Stimulated activated CD8-positive, alpha-beta memory T cell treated with anti-CD3 and anti-CD28 coated beads, Interleukin-2, amount 100 ng/mL, for 48 hours (primary cell): ENCODE measurements at regions not wholly inside any gene's neighbourhood (a gene's known extent, or its start where the extent isn't known, plus 50 kb on each side); places are given as distances from the start of the nearest gene placed in this dataset.

Experiments used
- DNase-seq, 2 donors: peaks; one replicate each; pipeline ENCODE4 v3.0.0-alpha.2; 2020; ENCODE audit warnings: low read depth in 2 of 2

DNA sequence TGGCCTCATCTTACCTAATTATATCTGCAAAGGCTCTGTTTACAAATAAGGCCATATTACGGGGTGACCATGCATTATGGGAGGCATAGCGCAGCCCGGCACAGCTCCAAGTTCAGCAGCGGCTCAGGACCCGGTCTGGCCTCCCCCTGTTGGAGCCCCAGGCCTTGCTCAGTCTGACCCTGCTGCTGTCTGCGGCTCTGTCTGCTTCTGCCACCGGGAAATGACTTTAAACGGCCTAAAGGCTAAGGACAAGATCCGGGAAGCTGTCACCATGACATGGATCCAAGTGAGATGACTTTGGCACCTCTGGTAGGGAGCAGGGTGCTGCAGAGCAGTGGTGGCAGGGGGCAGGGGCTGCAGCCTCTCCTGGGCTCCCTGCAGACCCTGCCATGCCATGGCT, 140.6 kb upstream of the GSE1 start:
- DNase-seq: no peak

DNA sequence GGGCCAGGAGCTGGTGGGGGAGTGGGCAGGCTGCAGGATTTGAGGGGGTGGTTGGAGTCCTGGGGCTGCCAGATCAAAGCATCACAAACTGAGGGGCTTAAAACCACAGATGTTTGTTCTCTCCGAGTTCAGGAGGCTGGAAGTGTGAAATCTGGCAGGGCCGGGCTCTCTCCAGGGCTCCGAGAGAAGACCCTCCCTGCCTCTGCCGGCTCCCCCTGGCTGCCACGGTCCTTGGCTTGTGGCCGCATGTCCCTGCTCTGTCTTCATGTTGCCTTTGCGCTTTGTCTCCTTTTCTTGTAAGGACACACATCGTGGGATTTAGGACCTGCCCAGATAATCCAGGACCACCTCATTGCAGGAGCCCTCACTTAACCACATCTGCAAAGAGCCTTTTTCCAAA, 139.8 kb upstream of the GSE1 start:
- no peak for DNase-seq

DNA sequence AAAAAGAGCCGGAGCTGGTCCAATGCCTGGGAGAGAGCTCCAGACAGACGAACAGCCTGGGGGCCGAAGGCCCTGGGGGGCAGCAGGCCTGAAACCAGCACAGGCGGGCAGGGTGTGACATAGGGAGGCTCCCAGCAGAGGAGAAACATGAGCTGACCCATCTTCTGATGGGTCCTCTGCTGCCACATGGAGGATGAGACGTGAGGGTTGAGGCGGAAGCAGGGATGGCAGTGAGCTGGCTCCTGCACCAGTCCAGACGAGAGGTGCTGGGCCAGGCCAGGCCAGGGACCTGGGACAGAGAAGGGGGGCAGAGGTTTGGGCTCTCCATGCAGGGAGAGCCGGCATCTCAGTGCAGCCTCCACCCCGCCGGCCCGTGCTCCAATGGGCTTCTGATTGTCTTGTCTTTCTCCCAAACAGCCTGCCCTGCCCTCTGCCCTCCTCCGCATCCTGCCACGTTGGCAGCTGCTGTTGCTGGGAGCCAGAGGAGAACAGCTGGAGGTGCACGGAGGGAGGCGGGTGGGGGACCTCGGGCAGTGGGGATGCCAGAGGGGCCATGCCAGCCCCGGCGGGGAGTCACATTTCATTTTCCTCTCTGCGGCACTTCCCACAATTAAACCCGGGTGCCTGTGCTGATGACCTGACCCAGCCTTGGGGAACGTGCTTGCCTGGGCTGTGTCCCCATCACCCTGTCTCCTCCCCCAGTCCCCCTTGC, 139.1 kb upstream of the GSE1 start:
- DNase-seq: no peak

DNA sequence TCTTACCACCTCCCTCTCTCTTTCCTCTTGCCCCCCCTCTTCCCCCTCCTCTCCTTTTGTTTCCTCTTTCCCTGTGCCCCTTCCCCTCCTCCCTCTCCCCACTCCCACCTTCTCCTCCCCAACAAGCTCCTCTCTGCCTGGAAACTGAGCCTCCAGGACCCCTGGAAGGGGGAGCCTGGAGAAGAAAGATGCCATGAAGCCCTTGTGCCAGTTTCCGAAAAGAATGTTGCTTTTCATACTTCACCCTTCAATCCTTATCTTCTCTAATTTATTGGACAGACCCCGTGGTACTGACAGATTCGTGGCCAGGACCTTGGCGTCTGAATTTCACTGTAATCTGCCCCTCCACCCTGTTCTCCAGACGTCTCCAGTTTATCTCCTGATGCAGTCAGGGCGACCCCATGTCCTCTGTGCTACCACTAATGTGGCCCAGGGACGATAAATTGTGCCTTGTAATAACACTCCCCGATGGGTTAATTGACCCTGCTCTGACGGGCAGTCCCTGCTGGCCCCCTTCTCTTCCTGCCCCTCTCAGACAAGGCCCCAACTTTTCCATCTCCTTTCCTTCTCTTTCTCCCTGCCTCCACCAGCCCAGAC, 138.4 kb upstream of the GSE1 start:
- no peak for DNase-seq

DNA sequence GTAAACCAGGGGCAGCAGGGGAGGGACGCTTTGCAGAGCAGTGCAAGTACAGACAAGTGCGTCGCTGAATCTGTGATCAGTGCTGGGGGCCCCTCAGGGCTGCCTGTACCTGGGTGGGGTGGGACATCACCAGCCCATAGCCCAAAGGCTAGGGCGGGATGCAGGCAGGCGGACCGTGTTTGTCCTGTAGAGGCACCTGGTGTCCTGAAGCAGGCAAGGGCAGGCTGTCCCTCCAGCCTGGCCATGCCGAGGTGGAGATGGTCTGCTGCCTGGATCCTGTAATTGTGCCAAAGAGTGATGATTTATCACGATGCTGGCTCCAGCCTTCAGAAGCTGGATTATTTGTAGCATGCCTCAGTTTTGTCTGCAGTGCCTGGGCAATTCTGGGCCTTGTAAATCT, 137.9 kb upstream of the GSE1 start:
- DNase-seq: no peak

DNA sequence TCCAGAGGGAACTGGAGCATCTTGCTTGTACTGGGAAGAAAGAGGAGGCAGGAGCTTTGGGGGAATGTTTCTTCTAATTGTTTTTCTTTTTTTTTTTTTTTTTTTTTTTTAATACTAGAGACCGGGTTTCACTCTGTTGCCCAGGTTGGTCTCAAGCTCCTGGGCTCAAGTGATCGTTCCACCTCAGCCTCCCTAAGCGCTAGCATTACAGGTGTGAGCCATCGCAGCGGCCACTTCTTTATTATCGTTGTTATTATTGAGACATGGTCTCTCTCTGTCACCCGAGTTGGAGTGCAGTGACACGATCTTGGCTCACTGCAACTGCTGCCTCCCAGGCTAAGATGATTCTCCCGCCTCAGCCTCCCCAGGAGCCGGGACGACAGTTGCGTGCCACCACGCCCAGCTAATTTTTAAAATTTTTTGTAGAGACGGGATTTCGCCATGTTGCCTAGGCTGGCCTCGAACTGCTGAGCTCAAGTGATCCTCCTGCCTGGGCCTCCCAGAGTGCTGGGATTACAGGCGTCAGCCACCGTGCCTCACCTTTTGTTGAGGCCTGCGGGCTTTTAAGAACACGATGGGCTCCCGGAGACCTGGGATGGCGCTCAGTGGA, 137.3 kb upstream of the GSE1 start:
- DNase-seq: no peak

DNA sequence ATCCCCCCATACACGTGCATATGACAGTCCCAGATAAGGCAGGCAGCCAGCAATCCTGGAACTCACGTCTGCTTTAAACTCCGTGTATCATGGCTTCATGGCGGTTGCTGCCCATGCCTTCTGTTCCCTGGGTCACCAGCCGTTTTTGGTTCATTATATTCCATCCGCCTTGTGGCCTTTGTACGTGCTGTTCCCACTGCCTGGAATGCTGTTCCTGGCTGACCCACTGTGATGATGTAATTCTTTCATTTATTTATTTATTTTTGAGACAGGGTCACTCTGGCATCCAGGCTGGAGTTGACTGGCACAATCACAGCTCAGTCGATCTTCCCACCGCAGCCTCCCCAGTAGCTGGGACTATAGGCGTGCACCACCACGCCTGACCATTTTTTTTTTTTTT, 136.7 kb upstream of the GSE1 start:
- no peak for DNase-seq

DNA sequence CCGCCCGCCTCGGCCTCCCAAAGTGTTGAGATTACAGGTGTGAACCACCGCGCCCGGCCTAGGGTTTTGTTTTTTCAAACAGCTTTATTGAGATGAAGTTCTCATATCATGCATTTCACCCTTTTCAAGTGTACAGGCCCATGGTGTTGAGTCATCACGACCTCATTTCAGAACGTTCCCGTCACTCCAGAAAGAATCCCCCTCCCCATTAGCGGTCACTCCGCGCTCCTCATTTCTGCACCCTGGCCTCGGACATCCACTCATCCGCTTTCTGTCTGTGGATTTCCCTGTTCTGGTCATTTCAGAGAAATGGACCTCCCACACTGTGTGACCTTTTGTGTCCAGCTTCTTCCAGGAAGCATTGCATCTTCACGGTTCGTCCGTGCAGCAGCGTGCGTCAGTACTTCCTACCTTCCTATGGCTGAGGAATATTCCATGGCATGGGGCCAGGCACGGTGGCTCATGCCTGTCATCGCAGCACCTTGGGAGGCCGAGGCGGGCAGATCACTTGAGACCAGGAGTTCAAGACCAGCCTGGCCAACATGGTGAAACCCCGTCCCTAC, 135.2 kb upstream of the GSE1 start:
- DNase-seq: no peak

DNA sequence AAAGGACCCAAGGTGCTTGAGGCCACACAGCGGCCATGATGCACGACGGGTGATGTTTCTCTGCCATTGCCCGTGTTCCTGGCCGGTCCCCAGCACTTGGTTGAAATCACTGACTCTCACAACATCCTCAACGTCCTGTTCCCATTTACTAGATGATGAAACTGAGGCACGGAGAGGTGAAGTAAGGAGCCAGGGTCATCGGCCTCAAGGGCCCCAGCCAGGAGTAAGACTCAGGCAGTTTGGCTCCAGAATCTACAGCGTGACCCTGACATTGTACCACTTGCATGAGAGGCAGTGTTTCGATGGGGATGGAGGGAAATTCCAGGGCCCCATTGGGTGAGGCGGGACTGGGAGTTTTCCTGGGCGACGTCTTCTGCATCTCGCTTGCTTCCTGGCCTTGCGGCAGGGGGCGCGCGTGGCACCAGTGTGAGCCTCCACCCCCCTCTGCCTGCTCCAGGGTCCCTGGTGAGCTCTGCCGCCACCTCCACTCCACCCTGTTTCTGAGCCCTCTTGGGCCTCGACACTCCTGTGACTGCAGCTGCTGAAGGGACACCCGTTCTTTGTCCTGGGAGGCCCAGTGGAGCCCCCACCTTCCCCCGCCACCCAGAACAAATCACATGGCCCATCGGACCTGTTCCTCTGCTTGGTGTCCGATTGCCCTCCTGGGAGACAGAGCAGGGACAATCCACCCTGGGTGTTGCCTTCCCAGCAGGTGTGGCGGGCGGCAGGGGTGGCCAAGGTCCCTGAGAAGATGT, 133.0 kb upstream of the GSE1 start:
- DNase-seq: no peak

DNA sequence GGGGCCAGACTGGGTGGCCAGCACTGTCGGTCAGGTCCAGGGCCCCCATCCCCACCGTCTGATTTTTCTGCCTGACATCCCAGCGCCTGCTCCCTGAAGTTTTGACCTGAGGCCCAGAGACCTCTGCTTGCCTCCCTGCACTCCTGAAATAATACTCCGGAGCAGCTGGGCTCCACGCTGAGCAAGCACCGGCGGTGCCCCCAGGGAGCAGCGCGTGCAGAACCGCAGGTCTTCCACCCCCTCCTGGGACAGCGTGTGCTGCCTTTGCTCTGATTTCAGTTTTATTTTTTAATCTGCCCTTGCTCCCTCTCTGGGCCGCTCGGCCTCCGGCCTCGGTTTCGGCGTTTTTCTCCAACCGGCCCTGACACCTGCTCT, 132.4 kb upstream of the GSE1 start:
- no peak for DNase-seq

DNA sequence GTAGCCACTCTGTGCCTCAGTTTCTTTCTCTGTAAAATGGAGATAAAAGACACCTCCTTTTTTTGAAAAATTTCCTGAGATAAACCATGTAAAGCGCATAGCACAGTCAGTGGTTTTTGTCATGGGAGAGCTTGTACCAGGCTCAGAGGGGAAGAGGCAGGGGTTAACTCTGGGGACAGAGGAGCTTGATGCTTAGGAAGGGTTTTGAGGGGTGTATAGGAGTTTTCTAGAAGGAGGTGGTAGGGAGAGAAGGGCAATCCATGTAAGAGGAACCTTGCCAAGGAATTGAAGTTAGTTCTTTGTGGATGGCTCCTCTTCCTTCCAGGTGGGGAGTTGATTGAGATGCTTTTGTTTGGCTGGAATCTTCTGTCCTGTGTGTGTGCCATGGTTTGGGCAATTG, 131.9 kb upstream of the GSE1 start:
- no peak for DNase-seq

DNA sequence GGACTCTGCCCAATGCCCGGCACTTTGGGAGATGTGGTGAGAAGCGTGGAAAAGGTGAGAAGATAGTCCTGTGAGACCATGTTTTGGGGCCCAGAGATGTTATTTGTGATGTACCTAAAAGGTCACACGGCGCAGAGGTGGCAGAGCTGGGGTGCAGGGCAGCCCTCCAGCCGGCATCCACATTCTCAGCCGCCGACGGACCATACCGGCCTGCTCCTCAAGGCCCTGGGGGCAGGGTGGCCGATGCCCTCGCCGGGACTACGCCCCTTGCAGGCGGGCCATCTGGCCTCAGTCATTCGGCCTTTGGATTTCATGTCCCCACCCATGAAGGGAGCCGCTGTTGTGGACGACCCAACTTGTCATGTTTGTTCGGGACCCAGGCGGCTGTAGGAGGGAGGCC, 131.4 kb upstream of the GSE1 start:
- no peak for DNase-seq

DNA sequence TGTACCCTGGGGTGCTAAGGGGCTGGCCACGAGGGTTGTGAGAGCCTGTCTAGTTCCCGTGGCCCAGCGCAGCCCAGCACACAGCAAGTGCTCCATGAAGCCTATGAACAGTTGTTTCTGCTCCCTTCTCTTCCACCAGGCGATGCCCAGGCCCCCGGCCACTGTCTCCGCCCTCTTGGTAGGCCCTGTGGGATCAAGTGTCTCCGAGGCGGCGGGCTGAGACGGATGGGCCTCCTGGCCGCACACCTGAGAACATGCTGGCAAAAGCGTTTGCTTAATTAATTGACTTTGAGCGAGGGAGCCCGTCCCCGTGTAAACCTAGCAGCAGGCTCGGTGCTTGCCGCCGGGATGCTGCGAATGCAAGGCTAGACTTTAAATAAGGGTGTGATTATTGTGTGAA, 129.7 kb upstream of the GSE1 start:
- DNase-seq: no peak

DNA sequence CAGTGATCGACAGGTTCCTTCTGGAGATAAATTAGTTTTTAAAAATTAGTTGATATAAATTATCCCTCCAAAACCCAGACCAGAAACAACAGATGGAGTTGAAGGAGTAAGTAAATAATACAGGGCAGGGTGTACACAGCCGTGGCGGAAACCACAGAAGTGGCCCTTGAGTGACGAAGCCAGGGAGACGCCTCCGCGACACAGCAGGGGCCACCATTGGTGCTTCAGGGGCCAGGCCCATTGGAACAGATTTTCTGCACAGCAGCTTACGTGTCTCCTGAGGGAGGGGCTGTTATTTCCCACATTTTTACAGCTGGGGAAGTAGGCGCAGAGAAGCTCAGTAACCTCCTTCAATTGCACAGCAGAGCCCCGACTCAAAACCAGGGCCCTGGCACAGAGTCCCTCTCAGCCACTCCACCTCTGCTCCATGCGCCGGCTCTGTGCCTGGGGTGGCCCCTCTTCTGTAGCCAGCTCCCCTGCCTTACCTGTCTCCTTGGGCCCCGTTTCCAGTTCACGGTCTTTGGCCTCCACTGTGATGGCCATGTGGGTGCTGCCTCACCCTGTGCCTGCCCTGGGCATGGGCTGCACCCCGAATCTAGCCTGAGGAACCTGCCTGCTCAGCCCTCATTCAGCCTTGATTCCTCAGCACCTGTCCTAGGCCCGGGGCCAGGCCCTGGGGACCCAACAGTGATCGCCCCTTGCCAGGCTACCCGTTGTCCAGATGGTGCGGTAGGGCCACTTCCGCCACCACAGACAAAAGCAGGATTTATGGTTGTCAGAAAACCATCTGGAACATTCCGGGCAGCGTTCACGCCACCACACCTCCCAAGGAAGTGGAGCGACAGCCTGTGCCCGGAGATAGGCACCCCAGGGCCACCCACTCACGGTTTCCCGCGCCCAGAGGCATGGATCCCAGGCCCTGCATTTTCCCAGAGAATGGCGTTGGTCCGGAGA, 128.5 kb upstream of the GSE1 start:
- DNase-seq: no peak

DNA sequence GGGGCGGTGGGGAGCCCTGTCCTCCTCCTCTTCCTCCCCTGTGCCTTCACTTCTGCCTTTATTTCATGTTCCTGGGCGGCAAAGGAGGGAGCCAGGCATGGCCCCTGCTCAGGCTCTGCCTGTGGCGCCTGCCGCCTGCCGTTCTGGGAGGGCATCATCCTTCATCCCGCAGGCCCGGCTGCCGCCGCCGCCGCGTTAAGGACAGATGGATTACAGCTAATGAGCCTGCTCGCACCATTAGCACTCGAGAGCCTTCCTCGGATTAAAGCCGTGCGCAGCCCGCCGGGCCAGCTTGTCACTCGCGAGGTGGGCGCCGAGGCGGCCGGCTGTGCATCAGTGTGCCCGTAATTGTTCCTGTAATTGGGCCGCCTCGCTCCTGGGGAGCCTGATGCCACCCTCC, 127.7 kb upstream of the GSE1 start:
- no peak for DNase-seq

DNA sequence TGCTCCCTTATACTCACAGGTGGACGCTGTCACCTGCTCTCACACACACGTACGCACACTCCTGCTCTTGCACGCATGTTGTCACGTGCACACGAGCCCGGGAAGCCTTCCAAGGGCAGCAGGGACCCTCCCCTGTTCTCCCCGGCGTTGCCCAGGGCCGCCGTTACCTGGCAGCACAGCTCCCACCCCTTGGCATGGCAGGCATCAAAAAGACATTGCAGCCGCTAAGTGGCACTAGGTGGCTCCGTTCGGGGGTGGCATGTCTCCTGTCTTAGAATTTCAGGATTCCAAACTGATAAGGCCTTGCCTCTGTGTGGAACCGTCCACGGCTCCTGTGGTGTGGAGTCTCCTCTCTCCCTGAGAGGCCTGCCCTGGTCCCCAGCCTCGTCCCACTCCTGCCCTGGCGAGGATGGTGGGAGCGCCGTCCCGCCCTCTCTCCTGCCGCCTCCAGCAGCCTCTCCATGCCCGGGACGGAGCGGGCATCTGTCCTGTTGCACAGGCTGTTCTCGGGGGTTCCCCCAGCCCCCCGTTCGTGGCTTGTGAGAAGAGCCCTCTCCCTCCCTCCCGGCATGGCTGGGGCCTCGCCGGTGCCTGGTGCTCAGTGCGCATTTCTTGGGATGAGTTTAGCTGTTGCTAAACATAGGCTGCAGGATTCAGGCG, 126.7 kb upstream of the GSE1 start:
- DNase-seq: no peak

DNA sequence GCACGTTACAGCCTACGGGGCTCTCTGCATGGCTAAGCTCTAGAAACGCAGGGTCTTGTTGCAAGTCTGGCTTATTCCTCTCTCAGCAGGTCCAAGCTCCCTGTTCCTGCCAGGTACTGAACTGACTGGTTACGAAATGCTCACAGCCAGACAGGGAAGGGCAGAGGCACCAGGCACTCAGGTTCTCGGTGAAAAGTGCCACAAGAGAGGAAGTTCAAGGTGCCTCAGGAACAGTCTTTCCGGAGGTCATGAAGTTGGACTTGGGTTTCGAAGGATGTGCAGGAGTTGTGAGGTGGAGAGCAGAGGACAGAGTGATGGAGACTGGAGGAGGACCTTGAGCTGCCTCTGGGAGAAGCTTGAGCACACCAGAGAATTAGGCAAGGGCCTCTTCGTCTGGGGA, 124.7 kb upstream of the GSE1 start:
- DNase-seq: no peak

DNA sequence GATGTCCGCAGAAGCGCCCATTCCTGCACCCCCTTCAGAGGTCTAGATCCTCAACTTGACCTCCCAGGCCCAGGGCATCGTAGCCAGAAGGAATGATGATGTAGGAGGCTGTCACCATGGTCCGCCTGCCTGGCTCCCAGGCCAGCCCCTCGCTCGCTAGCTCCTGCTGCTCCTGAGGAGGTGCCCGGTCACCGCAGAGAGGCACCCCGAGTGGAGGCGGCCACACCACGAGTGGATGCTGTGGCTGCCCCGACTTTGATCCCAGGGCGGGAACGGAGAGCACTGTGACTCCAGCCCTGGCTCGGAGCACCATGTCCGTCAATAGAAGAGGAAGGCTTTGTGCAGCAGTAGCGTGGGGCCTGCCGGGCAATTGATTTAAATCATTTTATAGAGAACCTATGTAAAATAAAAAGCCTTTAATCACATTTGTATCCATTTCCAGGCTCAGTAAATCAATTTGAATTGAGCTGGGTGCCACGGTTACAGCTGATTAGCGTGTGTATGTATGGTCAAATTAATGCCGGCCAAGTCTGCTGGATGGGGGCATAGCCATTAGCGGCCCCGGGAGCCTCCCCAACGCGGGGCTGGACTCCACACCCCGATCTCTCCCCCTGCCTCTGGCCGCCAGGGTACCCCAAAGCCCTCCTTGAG, 122.6 kb upstream of the GSE1 start:
- no peak for DNase-seq

DNA sequence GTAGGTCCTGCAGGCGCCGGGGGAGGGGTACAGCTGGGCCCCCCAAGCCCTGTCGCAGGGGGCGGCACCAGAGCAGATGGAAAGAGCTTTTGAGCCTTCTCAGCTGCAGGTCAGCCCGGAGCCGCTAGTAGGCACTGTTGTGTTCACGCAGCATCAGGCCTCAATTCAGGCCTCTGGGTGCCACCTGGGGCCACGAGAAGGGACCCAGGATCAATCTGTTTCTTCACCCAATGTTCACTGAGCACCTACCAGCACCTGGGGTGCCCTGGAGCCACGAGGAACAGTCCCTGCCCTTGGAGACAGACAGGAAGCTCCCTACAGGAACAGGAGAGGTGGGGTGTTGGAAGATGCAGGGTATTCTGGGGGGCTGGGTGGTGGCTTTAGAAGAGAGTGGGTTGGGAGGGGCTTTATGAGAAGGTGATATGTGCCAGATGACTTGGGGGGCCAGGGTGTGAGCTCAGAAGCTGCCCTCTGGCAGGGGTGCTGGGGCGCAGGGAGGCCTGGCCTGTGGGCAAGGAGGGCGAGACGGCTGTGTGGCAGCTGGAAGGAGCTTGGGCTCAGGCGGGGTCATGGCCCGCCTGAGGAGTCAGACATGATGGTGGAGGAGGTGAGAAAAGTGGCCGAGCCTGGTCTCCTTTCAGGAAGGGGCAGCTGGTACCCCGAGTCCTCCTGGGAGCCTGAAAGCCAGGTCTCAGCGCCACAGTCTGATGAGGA, 121.9 kb upstream of the GSE1 start:
- DNase-seq: peak; percentile 15 to 40
